Neuron (in vitro differentiated cells): ENCODE measurements at regions not wholly inside any gene's neighbourhood (a gene's known extent, or its start where the extent isn't known, plus 50 kb on each side); places are given as distances from the start of the nearest gene placed in this dataset.
A peak's percentile ranks its signal among the peaks of the same experiment; 100 is the strongest.

Experiments
- H2AFZ ChIP-seq: one replicate; pipeline ENCODE4 v1.6.1; 2013; ENCODE audit warnings: low read depth, mild to moderate bottlenecking, inconsistent platforms, low read length, moderate library complexity
- H3K27me3 ChIP-seq: one replicate; pipeline ENCODE4 v1.6.1; 2013; ENCODE audit warnings: low read length; ENCODE audit not compliant: insufficient read depth
- H3K36me3 ChIP-seq: one replicate; pipeline ENCODE4 v1.6.1; 2013; ENCODE audit warnings: low read length; ENCODE audit not compliant: insufficient read depth
- H3K4me1 ChIP-seq: one replicate; pipeline ENCODE4 v1.6.1; 2013; ENCODE audit warnings: low read length; ENCODE audit not compliant: insufficient read depth
- H3K4me3 ChIP-seq: 2 replicates; pipeline ENCODE4 v1.5.1; 2013; ENCODE audit warnings: mild to moderate bottlenecking, low read length, moderate library complexity
- H3K9me3 ChIP-seq: one replicate; pipeline ENCODE4 v1.6.1; 2013; ENCODE audit warnings: low read length

DNA sequence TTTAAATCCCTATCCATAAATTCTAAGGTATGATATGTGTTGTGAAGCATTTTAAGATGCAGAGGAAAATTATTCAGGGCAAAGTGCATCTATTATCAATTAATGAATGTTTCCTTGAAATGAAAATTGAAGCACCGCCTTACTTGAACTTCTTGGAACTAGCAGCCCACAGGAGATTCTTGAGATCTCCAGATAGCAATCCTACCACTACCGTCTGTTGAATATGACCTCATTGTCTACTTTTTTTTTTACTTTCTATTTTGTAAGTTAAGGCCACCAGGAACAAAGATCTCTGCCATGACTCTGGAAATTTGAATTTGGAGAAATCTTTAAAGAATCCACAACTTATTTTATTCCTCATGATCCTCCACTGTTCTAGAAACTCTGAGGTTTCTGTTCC, 808.7 kb downstream of the KCNA4 start:
- Histone ChIP-seq H3K27me3 (no peaks in the 10 kb centered on the region), H3K4me1 (no peaks in the 10 kb centered on the region), H3K9me3 (no peaks in the 10 kb centered on the region), H2AFZ (no peak overlapping the region), H3K36me3 (no peaks in the 10 kb centered on the region), H3K4me3 (no peak overlapping the region)

- no peak overlapping the region for H2AFZ ChIP-seq
- no peaks in the 10 kb centered on the region for H3K4me1 ChIP-seq
- no peaks in the 10 kb centered on the region for H3K36me3 ChIP-seq
- H3K9me3 ChIP-seq, result no peaks in the 10 kb centered on the region
- no peak overlapping the region for H3K4me3 ChIP-seq
- no peaks in the 10 kb centered on the region for H3K27me3 ChIP-seq
Measured at GRCh38 chr11:29200791-29201562, 815.9 kb downstream of the KCNA4 start.

DNA sequence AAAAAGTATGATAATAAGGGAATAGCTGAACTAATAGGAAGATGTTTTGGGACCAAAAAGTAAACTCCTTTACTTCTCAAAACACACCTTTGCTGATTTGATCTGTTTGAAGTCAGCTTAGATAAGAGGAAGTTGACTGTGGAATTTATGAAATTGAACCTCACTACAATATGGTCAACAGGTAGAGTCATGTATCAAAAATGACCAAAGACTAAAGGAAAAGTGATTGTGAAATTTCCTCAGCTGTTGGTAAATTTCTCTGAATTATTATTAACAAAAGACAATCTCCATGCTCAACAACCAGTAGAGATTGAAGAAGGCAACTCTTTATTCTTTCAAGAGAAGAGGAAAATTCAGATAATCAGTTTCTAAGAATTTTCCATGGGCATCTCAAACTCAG, 826.5 kb downstream of the KCNA4 start:
- no peaks in the 10 kb centered on the region for H3K27me3 ChIP-seq
- H3K9me3 ChIP-seq, result no peaks in the 10 kb centered on the region
- H3K4me3 ChIP-seq, result no peak overlapping the region
- H3K36me3 ChIP-seq, result no peaks in the 10 kb centered on the region
- no peak overlapping the region for H2AFZ ChIP-seq
- no peaks in the 10 kb centered on the region for H3K4me1 ChIP-seq

DNA sequence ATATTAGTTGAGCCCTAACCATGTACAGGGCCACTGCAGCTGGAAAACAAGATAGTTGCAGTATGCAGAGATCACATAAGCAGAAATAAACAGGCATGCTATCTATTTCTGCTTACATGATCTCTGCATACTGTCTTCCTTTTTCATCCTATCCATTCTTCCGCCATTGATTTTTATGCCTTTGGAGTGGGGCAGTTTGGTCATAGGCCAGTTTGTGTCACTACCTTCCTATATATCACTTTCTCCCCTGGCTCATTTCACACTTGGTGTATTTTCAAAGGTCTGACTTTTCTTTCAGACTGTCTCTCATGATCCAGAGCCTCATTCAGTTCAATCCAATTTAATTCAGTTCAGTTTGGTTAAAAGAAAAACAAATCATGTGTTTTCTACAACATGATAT, 829.6 kb downstream of the KCNA4 start:
- Histone ChIP-seq H3K36me3 (no peaks in the 10 kb centered on the region), H2AFZ (peak overlapping the region; percentile 48), H3K27me3 (no peaks in the 10 kb centered on the region), H3K4me3 (no peak overlapping the region), H3K9me3 (no peaks in the 10 kb centered on the region), H3K4me1 (no peaks in the 10 kb centered on the region)

DNA sequence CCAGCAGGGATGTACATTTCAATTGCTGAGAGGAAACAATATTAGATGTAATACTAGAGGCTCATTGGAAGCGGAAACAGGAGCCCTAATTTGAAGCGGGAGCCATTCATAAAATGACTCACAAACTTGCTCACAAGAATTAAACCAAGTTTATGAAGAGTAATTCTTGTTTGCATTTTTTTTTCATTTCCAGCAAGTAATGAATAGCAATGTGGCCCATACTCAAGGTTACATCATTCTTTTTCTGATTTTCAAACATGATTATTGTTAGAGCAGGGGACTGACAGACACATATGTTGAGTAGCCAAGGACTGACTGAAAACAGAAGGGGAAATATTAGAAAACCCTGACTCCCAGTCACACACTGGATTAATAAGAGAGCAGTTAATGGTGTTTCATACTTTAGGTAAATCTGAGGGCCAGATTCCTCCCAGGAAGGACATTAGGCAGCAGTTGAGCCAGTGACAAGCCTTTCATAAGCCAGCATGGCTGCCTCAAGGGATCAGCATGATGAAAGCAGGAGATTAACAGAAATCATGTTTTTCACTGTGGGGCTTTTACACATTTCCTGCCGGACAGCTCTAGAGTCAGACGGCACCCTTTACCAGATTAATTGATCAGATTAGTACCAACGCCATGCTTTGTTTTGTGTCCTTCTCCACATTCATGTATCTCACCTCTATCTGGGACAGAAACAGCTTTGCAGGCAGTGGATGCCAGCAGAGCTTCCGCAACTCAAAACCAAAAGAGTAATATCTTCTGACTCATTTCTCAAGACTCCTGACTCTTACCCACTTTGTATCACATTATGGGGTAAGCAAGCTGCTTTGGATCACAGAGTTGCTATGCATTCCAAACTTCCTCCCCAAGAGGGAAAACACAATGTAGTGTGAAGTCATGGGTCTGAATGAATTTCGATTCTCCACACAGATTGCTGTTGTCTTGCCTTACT, 831.6 kb downstream of the KCNA4 start:
- H3K9me3 ChIP-seq, result no peaks in the 10 kb centered on the region
- no peak overlapping the region for H3K4me3 ChIP-seq
- H3K27me3 ChIP-seq, result no peaks in the 10 kb centered on the region
- H2AFZ ChIP-seq, result no peak overlapping the region
- H3K4me1 ChIP-seq, result peaks cover 2% of the 10 kb centered on the region
- no peaks in the 10 kb centered on the region for H3K36me3 ChIP-seq

GRCh38 chr11:29183301-29183700, 833.5 kb downstream of the KCNA4 start:
- Histone ChIP-seq H3K27me3 (no peaks in the 10 kb centered on the region), H3K4me1 (peaks cover 2% of the 10 kb centered on the region), H3K36me3 (no peaks in the 10 kb centered on the region), H3K9me3 (no peaks in the 10 kb centered on the region), H2AFZ (no peak overlapping the region), H3K4me3 (no peak overlapping the region)

DNA sequence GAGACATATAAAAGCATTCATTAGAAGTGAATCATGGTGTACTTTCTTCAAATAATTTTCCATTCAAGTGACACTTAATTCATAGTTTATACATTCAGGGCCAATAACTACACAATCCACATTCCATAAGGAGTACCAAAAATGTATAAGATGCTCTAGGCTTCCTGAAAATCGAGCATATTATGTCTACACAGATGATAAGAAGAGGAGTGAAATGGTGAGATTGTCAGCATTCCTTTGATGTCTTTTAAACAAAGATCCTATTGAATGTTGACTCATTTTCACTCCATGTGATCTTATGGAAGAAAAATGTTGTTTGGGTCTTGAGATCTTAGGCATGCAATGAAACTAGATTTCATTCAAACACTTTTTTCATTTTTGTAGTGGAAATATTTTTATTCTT, 843.2 kb downstream of the KCNA4 start:
- Histone ChIP-seq H3K4me1 (peaks cover 5% of the 10 kb centered on the region), H2AFZ (peak overlapping the region; percentile 28), H3K27me3 (no peaks in the 10 kb centered on the region), H3K4me3 (no peak overlapping the region), H3K9me3 (no peaks in the 10 kb centered on the region), H3K36me3 (no peaks in the 10 kb centered on the region)

- Histone ChIP-seq H2AFZ (no peak overlapping the region), H3K4me3 (no peak overlapping the region), H3K27me3 (no peaks in the 10 kb centered on the region), H3K9me3 (no peaks in the 10 kb centered on the region), H3K36me3 (no peaks in the 10 kb centered on the region), H3K4me1 (peaks cover 5% of the 10 kb centered on the region)
Measured at GRCh38 chr11:29171360-29171950, 845.4 kb downstream of the KCNA4 start.

DNA sequence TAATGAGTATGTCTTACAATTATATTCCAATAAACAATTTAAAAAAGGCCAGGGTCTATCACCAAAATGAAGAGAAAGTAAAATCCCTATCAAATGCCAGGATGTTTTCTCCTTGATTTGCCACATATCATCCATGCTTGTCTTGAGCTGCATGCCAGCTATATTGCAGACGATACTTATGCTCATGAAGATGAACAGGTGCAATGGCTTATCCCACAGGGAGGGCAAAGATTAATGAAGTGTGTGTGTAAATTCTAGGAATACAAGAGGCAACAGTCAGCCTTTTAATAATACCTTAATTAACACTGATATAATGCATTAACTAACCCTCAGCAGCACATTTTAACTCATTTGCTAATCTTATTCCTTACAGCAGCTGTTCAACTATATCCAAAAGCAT, 850.5 kb downstream of the KCNA4 start:
- Histone ChIP-seq H3K9me3 (no peaks in the 10 kb centered on the region), H3K4me1 (no peaks in the 10 kb centered on the region), H2AFZ (no peak overlapping the region), H3K36me3 (no peaks in the 10 kb centered on the region), H3K4me3 (no peak overlapping the region), H3K27me3 (no peaks in the 10 kb centered on the region)

- Histone ChIP-seq H3K27me3 (no peaks in the 10 kb centered on the region), H2AFZ (no peak overlapping the region)
Measured at GRCh38 chr11:29163231-29163630, 853.6 kb downstream of the KCNA4 start.

DNA sequence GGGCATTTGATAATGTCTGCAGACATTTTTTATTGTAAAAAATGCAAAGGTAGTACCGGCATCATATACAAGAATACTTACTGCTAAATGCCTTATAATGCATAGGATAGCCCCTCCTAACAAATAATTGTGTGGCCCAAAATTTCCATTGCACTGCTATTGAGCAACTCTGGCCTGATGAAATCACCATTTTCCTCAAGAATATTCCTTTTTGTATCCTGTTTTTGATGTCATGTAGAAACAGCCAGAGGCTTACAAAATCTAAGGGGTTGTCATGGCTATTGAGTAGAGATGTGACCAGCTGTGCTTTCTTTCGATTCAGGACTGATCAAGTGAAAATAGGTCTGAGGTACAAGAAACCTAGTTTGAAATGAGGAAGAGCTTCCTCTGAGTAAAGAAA, 854.3 kb downstream of the KCNA4 start:
- Histone ChIP-seq H3K27me3 (no peaks in the 10 kb centered on the region), H3K9me3 (no peaks in the 10 kb centered on the region), H3K4me1 (peaks cover 5% of the 10 kb centered on the region), H2AFZ (no peak overlapping the region), H3K4me3 (no peak overlapping the region), H3K36me3 (no peaks in the 10 kb centered on the region)

More at GRCh38 chr11:29163231-29163630, 853.6 kb downstream of the KCNA4 start:
- Histone ChIP-seq H3K9me3 (no peaks in the 10 kb centered on the region), H3K4me3 (no peak overlapping the region), H3K4me1 (peaks cover 5% of the 10 kb centered on the region), H3K36me3 (no peaks in the 10 kb centered on the region)

GRCh38 chr11:29161191-29161590, 855.6 kb downstream of the KCNA4 start:
- Histone ChIP-seq H3K4me1 (peaks cover 5% of the 10 kb centered on the region), H3K9me3 (no peaks in the 10 kb centered on the region), H3K4me3 (no peak overlapping the region), H3K27me3 (no peaks in the 10 kb centered on the region), H2AFZ (no peak overlapping the region), H3K36me3 (no peaks in the 10 kb centered on the region)
